Calu3 (cell line): ENCODE measurements at regions not wholly inside any gene's neighbourhood (a gene's known extent, or its start where the extent isn't known, plus 50 kb on each side); places are given as distances from the start of the nearest gene placed in this dataset.

ENCODE experiments used
- BruUV-seq: library from RNA; stranded (reverse); fragments of 400-500 nt; replicated peaks from 2 replicates; lab custom pipeline; 2021; lab: Mats Ljungman, UMichigan
- CTCF ChIA-PET: fragments of 300-600 bp; sonication (Branson Sonifier 250); formaldehyde crosslinking; loops from one replicate; lab custom pipeline; 2022; ENCODE audit warnings: antibody characterized with exemption; lab: Charles Lee
- DNase-seq: peaks from one replicate; pipeline ENCODE4 v3.0.0; 2022
- H3K27ac Mint-ChIP-seq: one replicate; pipeline ENCODE4 v1.8.0; 2022; ENCODE audit warnings: mixed read lengths; ENCODE audit not compliant: unreplicated experiment
- H3K27me3 Mint-ChIP-seq: one replicate; pipeline ENCODE4 v1.8.0; 2022; ENCODE audit warnings: mixed read lengths; ENCODE audit not compliant: unreplicated experiment
- H3K36me3 Mint-ChIP-seq: one replicate; pipeline ENCODE4 v1.8.0; 2022; ENCODE audit warnings: mild to moderate bottlenecking, moderate library complexity, mixed read lengths; ENCODE audit not compliant: insufficient read depth, unreplicated experiment
- H3K4me1 Mint-ChIP-seq: one replicate; pipeline ENCODE4 v1.8.0; 2022; ENCODE audit warnings: mild to moderate bottlenecking, low read depth, mixed read lengths; ENCODE audit not compliant: unreplicated experiment
- H3K4me3 Mint-ChIP-seq: one replicate; pipeline ENCODE4 v1.8.0; 2022; ENCODE audit warnings: mild to moderate bottlenecking, low read depth, moderate library complexity, mixed read lengths; ENCODE audit not compliant: unreplicated experiment
- H3K9me3 Mint-ChIP-seq: one replicate; pipeline ENCODE4 v1.8.0; 2022; ENCODE audit warnings: low read depth, mixed read lengths; ENCODE audit not compliant: unreplicated experiment
- intact Hi-C: fragments of 100-400 bp; cut with micrococcal nuclease; formaldehyde crosslinking; loops from one replicate; pipeline ENCODE4 v1.10.0; 2022; ENCODE audit not compliant: unreplicated experiment
- TF ChIP-seq, protein P1 (sequence below): fragments of 200-600 bp; IDR thresholded peaks from one replicate; pipeline ENCODE4 v1.8.0; 2022; ENCODE audit warnings: antibody characterized with exemption; ENCODE audit not compliant: unreplicated experiment

- CTCF ChIA-PET: no interaction called here
- no peaks in the 10 kb centered on the region for H3K4me1 Mint-ChIP-seq
- no TSS peak for BruUV-seq
Observed at GRCh38 chr13:81990652-81991051, 1649.7 kb upstream of the SPRY2 start.

GRCh38 chr13:81988567-81988966 lies 1647.6 kb upstream of the SPRY2 start:
- Mint-ChIP-seq H3K9me3 (no peaks in the 10 kb centered on the region), H3K36me3 (no peaks in the 10 kb centered on the region), H3K4me1 (no peaks in the 10 kb centered on the region), H3K27me3 (no peaks in the 10 kb centered on the region), H3K4me3 (no peak overlapping the region), H3K27ac (no peak overlapping the region)
- no peak for DNase-seq
- CTCF ChIA-PET: no interaction called here
- intact Hi-C loops: no loop called here
- BruUV-seq: no TSS peak
- TF ChIP-seq, protein P1, sequence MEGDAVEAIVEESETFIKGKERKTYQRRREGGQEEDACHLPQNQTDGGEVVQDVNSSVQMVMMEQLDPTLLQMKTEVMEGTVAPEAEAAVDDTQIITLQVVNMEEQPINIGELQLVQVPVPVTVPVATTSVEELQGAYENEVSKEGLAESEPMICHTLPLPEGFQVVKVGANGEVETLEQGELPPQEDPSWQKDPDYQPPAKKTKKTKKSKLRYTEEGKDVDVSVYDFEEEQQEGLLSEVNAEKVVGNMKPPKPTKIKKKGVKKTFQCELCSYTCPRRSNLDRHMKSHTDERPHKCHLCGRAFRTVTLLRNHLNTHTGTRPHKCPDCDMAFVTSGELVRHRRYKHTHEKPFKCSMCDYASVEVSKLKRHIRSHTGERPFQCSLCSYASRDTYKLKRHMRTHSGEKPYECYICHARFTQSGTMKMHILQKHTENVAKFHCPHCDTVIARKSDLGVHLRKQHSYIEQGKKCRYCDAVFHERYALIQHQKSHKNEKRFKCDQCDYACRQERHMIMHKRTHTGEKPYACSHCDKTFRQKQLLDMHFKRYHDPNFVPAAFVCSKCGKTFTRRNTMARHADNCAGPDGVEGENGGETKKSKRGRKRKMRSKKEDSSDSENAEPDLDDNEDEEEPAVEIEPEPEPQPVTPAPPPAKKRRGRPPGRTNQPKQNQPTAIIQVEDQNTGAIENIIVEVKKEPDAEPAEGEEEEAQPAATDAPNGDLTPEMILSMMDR: no peak

More at GRCh38 chr13:81990652-81991051, 1649.7 kb upstream of the SPRY2 start:
- H3K36me3 Mint-ChIP-seq: no peaks in the 10 kb centered on the region
- TF ChIP-seq, protein P1: no peak
- no peaks in the 10 kb centered on the region for H3K27me3 Mint-ChIP-seq
- intact Hi-C loops: no loop called here
- no peak for DNase-seq
- no peak overlapping the region for H3K27ac Mint-ChIP-seq
- no peak overlapping the region for H3K4me3 Mint-ChIP-seq
- no peaks in the 10 kb centered on the region for H3K9me3 Mint-ChIP-seq

GRCh38 chr13:81987677-81988357 lies 1646.9 kb upstream of the SPRY2 start:
- no peaks in the 10 kb centered on the region for H3K4me1 Mint-ChIP-seq
- H3K27ac Mint-ChIP-seq: no peak overlapping the region
- TF ChIP-seq, protein P1: no peak
- H3K9me3 Mint-ChIP-seq: no peaks in the 10 kb centered on the region
- intact Hi-C loops: no loop called here
- H3K36me3 Mint-ChIP-seq: no peaks in the 10 kb centered on the region
- no TSS peak for BruUV-seq
- H3K4me3 Mint-ChIP-seq: no peak overlapping the region
- no peak for DNase-seq
- no peaks in the 10 kb centered on the region for H3K27me3 Mint-ChIP-seq
- CTCF ChIA-PET: no interaction called here

DNA sequence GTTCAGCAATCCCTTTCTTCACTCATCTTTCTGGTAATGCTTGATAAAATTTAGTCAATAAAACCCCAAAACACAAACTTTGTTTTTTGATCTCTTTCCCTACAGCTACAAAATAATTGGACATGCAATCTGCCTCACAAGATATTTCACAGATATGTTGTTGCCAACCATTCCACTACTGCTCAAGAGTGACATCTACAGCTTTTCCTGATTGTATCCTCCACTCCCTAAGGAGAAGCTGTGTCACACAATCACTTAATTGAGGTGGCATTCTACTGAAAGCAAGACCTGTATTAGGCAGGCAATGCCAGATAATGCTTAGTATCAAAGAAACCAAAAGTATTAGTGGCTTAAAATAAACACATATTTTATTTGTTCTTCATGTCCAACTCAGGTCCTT lies 1646.2 kb upstream of the SPRY2 start:
- Mint-ChIP-seq H3K9me3 (no peaks in the 10 kb centered on the region), H3K36me3 (no peaks in the 10 kb centered on the region), H3K27me3 (no peaks in the 10 kb centered on the region), H3K27ac (no peak overlapping the region), H3K4me3 (no peak overlapping the region), H3K4me1 (no peaks in the 10 kb centered on the region)
- DNase-seq: no peak
- BruUV-seq: no TSS peak
- intact Hi-C loops: no loop called here
- CTCF ChIA-PET: no interaction called here
- TF ChIP-seq, protein P1: no peak
